Limb (tissue), 2 donors: ENCODE measurements at regions not wholly inside any gene's neighbourhood (a gene's known extent, or its start where the extent isn't known, plus 50 kb on each side); places are given as distances from the start of the nearest gene placed in this dataset.
"Not testable (repeated sequence)": the region's sequence is repeated elsewhere in the genome, so short reads cannot be mapped to it uniquely, and the experiment has no call there.

Experiments used
- DNase-seq, 2 donors: peaks; one replicate each; pipeline ENCODE4 v3.0.0-alpha.2; 2016; ENCODE audit errors: extremely low spot score in 2 of 2

DNA sequence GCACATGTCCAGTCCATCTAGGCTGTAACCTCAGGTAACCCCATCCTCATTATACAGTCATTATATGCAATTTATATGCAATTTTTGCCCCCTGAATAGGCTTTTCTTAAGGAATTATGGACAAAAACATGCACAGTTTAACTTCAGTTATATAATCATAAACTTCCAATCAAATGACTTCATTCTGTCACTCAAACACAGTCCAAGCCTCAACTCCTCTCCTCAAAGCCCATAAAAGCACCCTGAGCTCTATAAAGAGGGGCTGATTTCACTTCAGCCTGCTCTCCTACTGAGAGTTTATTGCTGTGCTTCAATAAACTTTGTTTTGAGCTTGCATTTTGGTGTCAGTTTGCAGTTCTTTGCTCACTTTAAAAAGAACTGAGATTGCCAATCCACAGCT is 1805.5 kb downstream of the BRINP3 start:
- no peak for DNase-seq

DNA sequence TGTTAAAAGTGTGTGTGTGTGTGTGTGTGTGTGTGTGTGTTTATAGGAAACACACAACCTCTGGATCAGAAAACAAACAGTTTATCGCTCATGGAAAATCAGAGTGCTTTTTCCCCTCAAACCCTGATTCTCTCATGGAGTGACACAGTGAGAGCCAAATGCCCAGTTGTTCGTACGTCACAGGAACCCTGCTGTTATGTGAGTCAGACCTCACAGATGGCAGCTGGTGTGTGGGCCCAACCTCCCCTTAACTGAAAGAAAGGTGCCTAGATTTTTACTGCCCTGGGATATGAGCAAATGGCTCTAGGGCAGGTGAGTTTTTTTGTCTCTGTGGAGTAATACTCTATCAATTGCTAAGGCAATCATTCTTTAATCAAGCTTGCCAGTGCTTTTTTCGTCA is 1788.1 kb downstream of the BRINP3 start:
- no peak for DNase-seq

DNA sequence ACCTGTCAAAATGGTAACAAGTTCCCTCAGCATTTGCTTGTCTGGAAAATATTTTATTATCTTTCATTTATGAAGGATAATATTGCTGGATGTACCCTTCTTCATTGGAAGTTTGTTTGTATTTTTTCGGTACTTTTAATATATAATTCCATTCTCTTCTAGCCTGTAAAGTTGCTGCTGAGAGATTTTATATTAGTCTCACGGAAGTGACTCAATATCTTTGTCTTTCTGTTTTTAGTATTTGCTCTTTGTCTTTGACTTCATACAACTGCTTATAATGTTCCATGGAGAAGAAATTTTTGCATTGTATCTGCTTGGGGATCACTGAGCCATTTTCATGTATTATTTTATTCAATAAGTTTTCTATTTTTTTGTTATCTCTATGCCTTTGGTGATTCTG is 1777.5 kb downstream of the BRINP3 start:
- no peak for DNase-seq

DNA sequence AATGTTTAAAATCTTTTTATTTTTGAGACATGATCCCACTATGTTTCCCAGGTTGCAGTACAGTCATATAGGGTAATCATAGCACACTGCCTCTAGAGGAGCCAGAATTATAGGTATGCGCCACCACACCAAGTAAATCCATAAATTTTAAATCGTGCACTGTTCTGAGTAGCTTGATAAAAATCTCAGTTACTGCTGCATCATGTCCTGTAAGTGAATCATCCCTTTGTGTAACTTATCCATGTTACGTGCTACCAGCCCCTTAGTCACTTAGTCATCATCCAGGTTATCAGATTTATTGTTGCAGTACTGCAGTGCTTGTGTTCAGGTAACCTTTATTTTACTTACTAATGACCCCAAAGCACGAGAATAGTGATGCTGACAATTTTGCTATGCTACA is 1770.9 kb downstream of the BRINP3 start:
- DNase-seq = no peak

GRCh38 chr1:188708795-188709535 is 1768.7 kb downstream of the BRINP3 start:
- DNase-seq = peak in 1 of 2 donors; percentile 19

DNA sequence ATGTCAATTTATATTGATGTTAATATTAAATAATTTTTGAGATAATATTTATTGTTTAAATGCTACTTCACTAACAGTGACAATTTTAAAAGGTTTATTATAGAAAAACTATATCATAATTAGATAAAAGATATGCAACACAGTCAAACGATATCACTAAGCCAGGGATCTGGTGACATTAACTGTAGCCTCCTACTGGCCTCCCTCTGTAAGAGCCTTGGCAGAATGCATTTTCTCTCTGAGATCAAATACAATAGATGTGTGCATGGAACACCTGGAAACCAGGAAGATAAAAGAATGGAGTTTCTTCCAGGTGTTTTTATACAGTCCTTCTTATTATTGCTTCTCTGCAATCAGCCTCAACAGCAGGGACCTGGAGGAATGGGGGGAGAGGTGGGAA is 1762.1 kb downstream of the BRINP3 start:
- no peak for DNase-seq

GRCh38 chr1:188719735-188720134 is 1757.9 kb downstream of the BRINP3 start:
- DNase-seq = no peak

DNA sequence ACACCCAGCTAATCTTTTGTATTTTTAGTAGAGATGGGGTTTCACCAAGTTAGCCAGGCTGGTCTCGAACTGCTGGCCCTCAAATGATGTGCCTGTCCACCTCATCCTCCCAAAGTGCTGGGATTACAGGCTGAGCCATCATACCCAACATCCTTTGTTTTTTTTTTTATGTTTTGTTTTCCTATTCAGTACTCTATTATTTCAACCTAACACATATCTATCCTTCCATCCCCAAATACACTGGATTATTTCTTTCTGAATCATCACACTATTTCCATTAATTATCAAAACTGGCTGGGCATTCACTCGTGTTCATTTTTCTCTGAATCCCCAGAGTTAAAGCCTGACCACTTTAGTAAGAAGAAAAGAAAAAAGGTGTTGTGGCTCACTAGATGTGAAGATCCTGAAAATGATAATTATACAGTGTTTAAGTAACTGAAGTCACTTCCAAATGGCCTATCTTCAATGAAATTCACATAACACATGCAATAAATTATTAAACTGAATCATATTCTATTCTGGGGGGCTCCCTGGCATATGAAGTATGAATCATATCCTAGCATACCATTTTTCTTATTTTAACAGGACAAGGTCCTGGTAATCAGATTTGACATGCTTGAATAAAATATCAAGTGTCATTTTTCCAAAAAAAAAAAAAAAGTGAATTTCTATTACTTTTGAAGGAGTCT is 1754.2 kb downstream of the BRINP3 start:
- no peak for DNase-seq

GRCh38 chr1:188729039-188729438 is 1748.6 kb downstream of the BRINP3 start:
- no peak for DNase-seq

DNA sequence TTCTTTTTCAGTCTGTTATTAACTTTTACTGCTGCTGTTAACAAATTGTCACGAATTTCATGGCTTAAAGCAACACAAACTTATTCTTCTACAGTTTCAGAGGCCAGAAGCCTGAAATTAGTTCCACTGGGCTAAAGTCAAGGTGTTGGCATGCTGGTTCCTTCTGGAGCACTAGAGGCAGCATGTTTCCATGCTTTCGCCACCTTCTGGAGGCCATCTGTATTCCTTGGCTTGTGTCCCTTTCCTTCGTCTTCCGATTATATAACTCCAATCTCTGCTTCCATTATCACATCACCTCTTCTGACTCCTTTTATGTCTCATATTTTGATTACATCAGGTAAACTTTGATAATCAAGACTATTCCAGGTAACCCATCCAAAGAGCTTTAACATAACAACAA is 1742.1 kb downstream of the BRINP3 start:
- DNase-seq = no peak

- DNase-seq = not testable (repeated sequence)
Measured at GRCh38 chr1:188749275-188749674, 1728.4 kb downstream of the BRINP3 start.

GRCh38 chr1:188752027-188752426 is 1725.6 kb downstream of the BRINP3 start:
- not testable (repeated sequence) for DNase-seq

- not testable (repeated sequence) for DNase-seq
Measured at GRCh38 chr1:188757747-188758146, 1719.9 kb downstream of the BRINP3 start.

DNA sequence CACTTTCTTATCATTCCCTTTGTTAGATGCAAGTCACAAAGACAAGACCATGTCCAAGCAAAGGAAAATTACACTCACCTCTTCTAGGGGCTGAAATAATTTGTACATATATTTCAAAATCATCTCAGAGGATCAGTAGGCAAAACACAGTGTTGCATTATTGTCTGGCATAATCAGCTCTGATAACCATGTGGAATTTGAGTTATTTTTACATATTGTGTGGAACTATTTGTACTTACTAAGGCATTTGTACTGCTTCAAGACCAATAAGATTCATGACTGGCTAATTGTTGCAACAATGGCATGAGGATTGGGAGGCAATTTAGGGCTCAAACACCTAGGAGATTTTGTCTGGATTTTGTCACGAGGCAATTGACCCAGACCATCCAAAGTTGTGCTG is 1716.4 kb downstream of the BRINP3 start:
- DNase-seq = no peak

- DNase-seq = no peak
Measured at GRCh38 chr1:188762166-188762743, 1715.4 kb downstream of the BRINP3 start.

DNA sequence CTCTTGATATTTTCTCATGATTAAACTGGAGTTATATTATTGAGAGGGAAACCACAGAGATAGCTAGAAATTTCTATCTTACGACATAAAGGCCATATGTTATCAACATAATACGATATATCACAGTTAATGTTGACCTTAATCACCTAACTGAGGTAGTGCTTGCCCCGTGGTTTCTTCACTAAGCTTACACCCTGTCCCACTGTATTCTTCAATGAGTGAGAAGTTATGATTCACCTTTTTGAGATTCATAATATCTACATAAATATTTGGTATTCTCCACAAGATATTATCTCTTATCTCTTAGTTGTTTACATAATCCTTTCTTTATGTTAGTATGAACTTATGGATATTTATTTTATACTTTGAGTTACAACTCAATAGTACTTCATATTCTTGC is 1714.1 kb downstream of the BRINP3 start:
- no peak for DNase-seq

DNA sequence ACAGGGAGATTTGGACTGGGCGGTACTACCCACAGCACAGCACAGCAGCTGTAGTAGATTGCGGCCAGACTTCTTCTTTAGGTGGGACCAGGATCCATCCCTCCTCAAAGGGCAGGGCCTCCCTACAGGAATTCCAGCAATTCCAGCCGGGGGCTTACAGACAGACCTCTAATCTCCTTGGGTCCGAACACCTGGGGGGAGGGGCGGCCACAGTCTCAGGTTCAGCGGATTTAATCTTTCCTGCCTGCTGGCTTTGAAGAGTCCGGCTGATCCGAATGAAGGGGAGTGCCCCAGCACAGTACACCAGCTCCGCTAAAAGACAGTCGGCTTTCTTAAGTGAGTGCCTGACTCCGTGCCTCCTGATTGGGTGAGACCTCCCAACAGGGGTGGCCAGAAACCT is 1708.5 kb downstream of the BRINP3 start:
- DNase-seq = no peak

GRCh38 chr1:188769936-188770335 is 1707.7 kb downstream of the BRINP3 start:
- DNase-seq = no peak

- DNase-seq = no peak
Measured at GRCh38 chr1:188778578-188778977, 1699.1 kb downstream of the BRINP3 start.

DNA sequence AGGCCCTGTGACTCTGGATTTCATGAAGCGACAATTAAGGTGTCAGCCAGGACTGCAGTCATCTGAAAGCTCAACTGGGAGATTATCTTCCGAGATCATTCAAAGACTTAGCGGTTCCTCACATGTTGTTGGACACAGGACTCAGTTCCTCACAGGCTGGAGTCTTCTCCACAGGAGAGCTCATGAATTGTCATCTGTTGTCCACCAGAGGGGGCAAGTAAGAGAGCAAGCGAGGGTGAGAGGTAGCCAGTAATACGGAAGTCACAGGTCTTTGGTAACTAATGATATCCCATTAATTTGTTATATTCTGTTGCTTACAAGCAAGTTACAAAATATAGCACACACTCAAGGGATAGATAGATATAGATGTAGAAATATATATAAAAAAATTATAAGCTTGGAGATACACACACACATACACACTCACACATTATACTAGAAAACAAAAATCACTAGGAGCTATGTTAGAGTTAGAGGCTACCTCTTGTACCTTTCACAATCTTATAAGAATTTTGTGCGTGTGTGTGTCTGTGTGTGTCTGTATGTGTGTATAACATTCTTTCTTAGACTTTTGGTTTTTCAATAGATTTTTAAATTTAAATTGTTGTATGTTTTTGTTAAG is 1695.3 kb downstream of the BRINP3 start:
- DNase-seq = no peak

DNA sequence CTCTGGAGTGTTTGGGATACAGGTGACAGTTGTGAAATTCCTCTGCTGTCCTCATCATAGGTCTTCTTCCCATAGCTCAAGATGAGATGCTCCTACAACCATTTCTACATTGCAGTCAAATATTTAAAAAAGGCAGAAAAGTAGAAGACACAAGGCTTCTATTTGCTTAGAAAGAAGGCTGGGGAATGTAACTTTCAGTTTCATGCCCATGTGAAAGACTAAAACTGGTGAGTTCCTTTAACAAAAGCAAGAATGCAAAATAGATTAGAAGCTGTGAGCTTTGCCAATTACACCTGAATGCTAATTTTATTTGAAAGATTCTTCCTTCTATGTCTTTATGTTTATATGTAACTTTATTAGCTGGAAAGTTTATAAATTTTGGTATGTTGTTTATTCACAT is 1682.7 kb downstream of the BRINP3 start:
- no peak for DNase-seq

DNA sequence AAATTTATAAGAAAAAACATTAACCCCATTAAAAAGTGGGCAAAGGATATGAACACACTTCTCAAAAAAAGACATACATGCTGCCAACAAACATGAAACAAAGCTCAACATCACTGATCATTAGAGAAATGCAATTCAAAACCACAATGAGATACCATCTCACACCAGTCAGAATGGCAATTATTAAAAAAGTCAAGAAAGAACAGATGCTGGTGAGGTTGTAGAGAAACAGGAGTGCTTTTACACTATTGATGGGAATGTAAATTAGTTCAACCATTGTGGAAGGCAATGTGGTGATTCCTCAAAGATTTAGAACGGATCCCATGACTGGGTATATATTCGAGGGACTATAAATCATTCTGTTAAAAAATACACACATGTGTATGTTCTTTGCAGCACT is 1665.5 kb downstream of the BRINP3 start:
- DNase-seq = not testable (repeated sequence)
